Kidney epithelial cell (primary cell): ENCODE measurements at regions not wholly inside any gene's neighbourhood (a gene's known extent, or its start where the extent isn't known, plus 50 kb on each side); places are given as distances from the start of the nearest gene placed in this dataset.

Experiments used
- DNase-seq: peaks from one replicate; pipeline ENCODE4 v3.0.0-alpha.2; 2010; ENCODE audit warnings: low read depth
- H3K27me3 ChIP-seq: 2 replicates; pipeline ENCODE4 v1.6.0; 2011; ENCODE audit warnings: low read length; ENCODE audit not compliant: control insufficient read depth, insufficient read depth
- H3K36me3 ChIP-seq: 2 replicates; pipeline ENCODE4 v1.5.1; 2011; ENCODE audit warnings: low read length; ENCODE audit not compliant: control insufficient read depth, insufficient read depth
- H3K4me3 ChIP-seq: 2 replicates; pipeline ENCODE4 v1.5.1; 2011; ENCODE audit warnings: low read depth, mild to moderate bottlenecking, control low read depth, low read length
- TF ChIP-seq, protein P1 (sequence below): IDR thresholded peaks from 2 replicates; pipeline ENCODE4 v1.5.1; 2011; ENCODE audit warnings: mild to moderate bottlenecking, moderate library complexity, low read length, control low read depth, inconsistent platforms; ENCODE audit not compliant: insufficient read depth, poor library complexity, severe bottlenecking

GRCh38 chr14:58697930-58698642 lies 60.3 kb downstream of the DACT1 start:
- no peak for DNase-seq
- TF ChIP-seq, protein P1, sequence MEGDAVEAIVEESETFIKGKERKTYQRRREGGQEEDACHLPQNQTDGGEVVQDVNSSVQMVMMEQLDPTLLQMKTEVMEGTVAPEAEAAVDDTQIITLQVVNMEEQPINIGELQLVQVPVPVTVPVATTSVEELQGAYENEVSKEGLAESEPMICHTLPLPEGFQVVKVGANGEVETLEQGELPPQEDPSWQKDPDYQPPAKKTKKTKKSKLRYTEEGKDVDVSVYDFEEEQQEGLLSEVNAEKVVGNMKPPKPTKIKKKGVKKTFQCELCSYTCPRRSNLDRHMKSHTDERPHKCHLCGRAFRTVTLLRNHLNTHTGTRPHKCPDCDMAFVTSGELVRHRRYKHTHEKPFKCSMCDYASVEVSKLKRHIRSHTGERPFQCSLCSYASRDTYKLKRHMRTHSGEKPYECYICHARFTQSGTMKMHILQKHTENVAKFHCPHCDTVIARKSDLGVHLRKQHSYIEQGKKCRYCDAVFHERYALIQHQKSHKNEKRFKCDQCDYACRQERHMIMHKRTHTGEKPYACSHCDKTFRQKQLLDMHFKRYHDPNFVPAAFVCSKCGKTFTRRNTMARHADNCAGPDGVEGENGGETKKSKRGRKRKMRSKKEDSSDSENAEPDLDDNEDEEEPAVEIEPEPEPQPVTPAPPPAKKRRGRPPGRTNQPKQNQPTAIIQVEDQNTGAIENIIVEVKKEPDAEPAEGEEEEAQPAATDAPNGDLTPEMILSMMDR: no peak
- H3K27me3 ChIP-seq: no peaks in the 10 kb centered on the region

DNA sequence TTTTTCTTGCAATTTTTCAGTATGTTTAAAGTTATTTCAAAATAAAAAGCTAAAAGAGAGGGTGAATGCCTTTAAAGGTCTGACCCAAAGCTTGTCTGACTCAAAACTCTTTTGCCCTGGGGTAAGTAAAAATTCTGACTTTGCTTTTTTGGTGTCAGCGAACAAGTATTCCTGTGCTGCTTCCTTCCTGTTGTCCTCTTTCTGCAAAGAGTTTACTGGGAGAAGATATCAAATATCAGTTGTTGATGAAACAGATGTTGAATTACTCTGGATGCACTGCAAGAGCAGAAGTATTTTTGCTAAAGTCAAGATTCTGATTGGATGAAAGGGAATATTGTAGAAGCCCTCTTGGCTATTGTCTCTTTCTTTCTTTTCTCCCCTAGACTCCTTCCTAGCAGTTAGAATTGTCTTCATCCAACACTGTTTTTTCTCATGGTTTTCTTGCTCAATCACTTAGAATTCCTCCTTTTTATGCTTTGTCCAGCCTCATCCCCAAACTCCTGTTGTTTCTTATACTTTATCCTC lies 62.0 kb downstream of the DACT1 start:
- Histone ChIP-seq H3K4me3 (no peak overlapping the region), H3K36me3 (no peaks in the 10 kb centered on the region), H3K27me3 (no peaks in the 10 kb centered on the region)
- DNase-seq: no peak
- TF ChIP-seq, protein P1: no peak

More at GRCh38 chr14:58697930-58698642, 60.3 kb downstream of the DACT1 start:
- H3K36me3 ChIP-seq: no peaks in the 10 kb centered on the region
- no peak overlapping the region for H3K4me3 ChIP-seq

GRCh38 chr14:58701156-58701555 lies 63.4 kb downstream of the DACT1 start:
- Histone ChIP-seq H3K27me3 (no peaks in the 10 kb centered on the region), H3K4me3 (no peak overlapping the region), H3K36me3 (no peaks in the 10 kb centered on the region)
- TF ChIP-seq, protein P1: no peak
- no peak for DNase-seq

- Histone ChIP-seq H3K27me3 (no peaks in the 10 kb centered on the region), H3K4me3 (no peak overlapping the region), H3K36me3 (no peaks in the 10 kb centered on the region)
- DNase-seq: no peak
- TF ChIP-seq, protein P1: no peak
These were observed 63.8 kb downstream of the DACT1 start for GRCh38 chr14:58701604-58702003.

DNA sequence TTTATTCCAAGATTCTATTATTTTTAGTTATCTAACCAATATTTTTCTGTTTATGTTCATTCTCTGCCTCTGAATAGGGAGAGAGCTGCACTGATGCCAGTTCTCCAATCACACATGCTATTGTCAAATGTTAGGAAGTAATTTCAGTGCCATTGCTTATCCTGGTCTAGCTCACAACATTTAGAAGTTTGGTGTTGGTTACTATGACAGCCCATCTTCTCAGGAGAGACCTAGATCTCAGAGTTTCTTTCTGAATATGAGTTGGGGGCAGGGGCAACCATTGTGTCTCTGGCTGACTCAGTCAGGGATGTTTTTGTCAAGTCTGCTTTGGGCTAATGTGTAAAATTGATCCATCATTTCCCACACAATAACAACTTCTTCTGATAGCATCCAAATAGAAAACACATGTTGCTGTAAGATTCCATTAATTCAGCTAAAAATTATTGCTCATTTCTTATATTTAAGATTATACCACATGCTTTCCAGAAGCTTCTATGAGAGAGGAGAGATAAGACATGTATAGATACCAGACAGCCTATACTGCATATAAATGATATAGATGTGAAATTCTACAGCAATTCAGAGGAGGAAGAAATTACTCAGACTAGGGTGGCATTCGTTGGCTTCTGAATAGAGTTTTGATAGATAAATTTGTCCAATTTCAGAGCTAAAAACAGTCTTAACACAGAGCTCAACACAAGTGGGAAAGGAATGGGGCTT lies 64.8 kb downstream of the DACT1 start:
- Histone ChIP-seq H3K4me3 (no peak overlapping the region), H3K27me3 (no peaks in the 10 kb centered on the region), H3K36me3 (no peaks in the 10 kb centered on the region)
- no peak for DNase-seq
- TF ChIP-seq, protein P1: no peak

- no peak for DNase-seq
- Histone ChIP-seq H3K4me3 (no peak overlapping the region), H3K36me3 (no peaks in the 10 kb centered on the region), H3K27me3 (no peaks in the 10 kb centered on the region)
- TF ChIP-seq, protein P1: no peak
These were observed 65.4 kb downstream of the DACT1 start for GRCh38 chr14:58703161-58703506.
